ENCODE measurements at regions not wholly inside any gene's neighbourhood (a gene's known extent, or its start where the extent isn't known, plus 50 kb on each side); places are given as distances from the start of the nearest gene placed in this dataset.

- DNase-seq = no peak
These were observed 588.9 kb downstream of the RNF144B start for GRCh38 chr6:18976091-18976490.

- DNase-seq = no peak
These were observed 589.8 kb downstream of the RNF144B start for GRCh38 chr6:18976966-18977365.

- DNase-seq = no peak
These were observed 591.4 kb downstream of the RNF144B start for GRCh38 chr6:18978337-18979128.

GRCh38 chr6:18985061-18985460 lies 597.9 kb downstream of the RNF144B start:
- no peak for DNase-seq

GRCh38 chr6:18985996-18986395 lies 598.8 kb downstream of the RNF144B start:
- DNase-seq = no peak

GRCh38 chr6:18988636-18989035 lies 601.5 kb downstream of the RNF144B start:
- DNase-seq = no peak

- DNase-seq = no peak
These were observed 603.2 kb downstream of the RNF144B start for GRCh38 chr6:18990059-18990978.

- DNase-seq = no peak
These were observed 610.3 kb downstream of the RNF144B start for GRCh38 chr6:18997375-18997826.

- DNase-seq = no peak
These were observed 615.9 kb downstream of the RNF144B start for GRCh38 chr6:19002976-19003560.

GRCh38 chr6:19004176-19004575 lies 617.0 kb downstream of the RNF144B start:
- no peak for DNase-seq

- DNase-seq = no peak
These were observed 622.6 kb downstream of the RNF144B start for GRCh38 chr6:19009769-19010168.

GRCh38 chr6:19013026-19013705 lies 626.0 kb downstream of the RNF144B start:
- no peak for DNase-seq

GRCh38 chr6:19024737-19025136 lies 637.6 kb downstream of the RNF144B start:
- DNase-seq = no peak

GRCh38 chr6:19028201-19028600 lies 641.1 kb downstream of the RNF144B start:
- no peak for DNase-seq

GRCh38 chr6:19032591-19033295 lies 645.6 kb downstream of the RNF144B start:
- no peak for DNase-seq

GRCh38 chr6:19033683-19034082 lies 646.5 kb downstream of the RNF144B start:
- no peak for DNase-seq

- no peak for DNase-seq
These were observed 647.8 kb downstream of the RNF144B start for GRCh38 chr6:19034986-19035385.

GRCh38 chr6:19035461-19036195 lies 648.5 kb downstream of the RNF144B start:
- no peak for DNase-seq

GRCh38 chr6:19036196-19036555 lies 649.0 kb downstream of the RNF144B start:
- no peak for DNase-seq

GRCh38 chr6:19037607-19038006 lies 650.5 kb downstream of the RNF144B start:
- DNase-seq = no peak

GRCh38 chr6:19039287-19039686 lies 652.1 kb downstream of the RNF144B start:
- DNase-seq = no peak

GRCh38 chr6:19041906-19042305 lies 654.8 kb downstream of the RNF144B start:
- no peak for DNase-seq
